Tongue (tissue), 1 donor: ENCODE measurements at regions not wholly inside any gene's neighbourhood (a gene's known extent, or its start where the extent isn't known, plus 50 kb on each side); places are given as distances from the start of the nearest gene placed in this dataset.

Experiments used
- DNase-seq: peaks from one replicate; pipeline ENCODE4 v3.0.0-alpha.2; 2015

GRCh38 chr12:19872621-19873540, 433.6 kb downstream of the AEBP2 start:
- no peak for DNase-seq

DNA sequence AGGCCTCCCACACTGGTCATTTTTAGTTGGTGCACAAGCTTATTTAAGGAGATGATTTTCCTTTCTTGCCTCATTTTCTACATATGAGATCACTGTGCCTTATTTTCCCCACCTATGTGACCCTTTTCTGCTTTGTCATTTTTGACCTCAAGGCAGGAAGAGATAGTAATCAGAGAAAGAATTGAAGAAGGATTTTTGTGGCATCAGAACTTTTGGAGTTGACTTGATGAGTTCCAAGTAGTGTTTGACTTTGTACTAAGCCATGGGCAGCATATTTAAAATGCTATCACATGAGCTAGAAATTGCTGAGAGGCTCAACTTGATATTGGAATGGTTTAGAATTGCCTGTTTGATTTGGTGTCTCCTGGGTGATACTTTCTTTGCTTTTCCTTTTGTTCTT, 440.8 kb downstream of the AEBP2 start:
- DNase-seq, result no peak

DNA sequence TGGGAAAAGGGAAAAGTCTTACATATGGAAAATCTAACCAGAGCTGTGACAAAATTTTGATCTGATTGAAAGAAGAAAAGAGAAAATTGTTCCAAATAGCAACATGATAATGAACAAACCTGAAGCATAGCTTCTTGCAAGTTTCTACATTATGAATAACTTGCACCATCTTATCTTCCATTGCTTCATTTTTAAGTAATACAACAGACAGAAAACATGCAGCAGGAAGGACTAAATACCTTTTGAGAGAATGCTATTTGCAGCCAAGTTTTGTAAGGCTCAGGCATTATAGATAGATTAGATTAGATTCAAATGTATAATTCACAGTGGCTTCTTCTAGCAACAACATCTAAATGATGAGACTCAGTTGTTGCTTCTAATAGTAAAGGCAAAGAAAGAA, 441.4 kb downstream of the AEBP2 start:
- DNase-seq, result no peak

GRCh38 chr12:19882346-19882745, 443.1 kb downstream of the AEBP2 start:
- no peak for DNase-seq

- DNase-seq, result peak; percentile 58
These were observed 444.8 kb downstream of the AEBP2 start for GRCh38 chr12:19884021-19884492.

GRCh38 chr12:19885093-19885812, 446.0 kb downstream of the AEBP2 start:
- peak; percentile 86 for DNase-seq

DNA sequence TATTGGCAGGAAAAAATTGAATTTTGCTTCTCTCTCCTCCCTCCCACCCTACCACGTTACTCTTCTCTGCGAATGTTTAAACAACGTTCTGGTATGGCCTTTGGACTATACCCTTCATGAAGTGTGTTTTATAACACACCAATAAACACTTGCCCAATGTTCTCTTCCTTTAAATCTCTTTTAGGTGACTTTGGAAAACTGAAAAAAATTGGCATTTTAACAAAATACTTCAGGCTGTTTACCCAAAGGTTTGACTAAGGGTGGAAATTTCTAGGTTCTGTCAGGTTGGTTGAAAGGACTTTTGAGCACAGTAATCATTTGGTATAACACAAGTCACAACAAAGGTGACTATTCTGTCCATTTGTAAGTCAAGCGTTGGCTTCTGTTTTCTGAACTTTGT, 446.8 kb downstream of the AEBP2 start:
- DNase-seq, result no peak

- DNase-seq, result no peak
These were observed 447.4 kb downstream of the AEBP2 start for GRCh38 chr12:19886639-19887064.

DNA sequence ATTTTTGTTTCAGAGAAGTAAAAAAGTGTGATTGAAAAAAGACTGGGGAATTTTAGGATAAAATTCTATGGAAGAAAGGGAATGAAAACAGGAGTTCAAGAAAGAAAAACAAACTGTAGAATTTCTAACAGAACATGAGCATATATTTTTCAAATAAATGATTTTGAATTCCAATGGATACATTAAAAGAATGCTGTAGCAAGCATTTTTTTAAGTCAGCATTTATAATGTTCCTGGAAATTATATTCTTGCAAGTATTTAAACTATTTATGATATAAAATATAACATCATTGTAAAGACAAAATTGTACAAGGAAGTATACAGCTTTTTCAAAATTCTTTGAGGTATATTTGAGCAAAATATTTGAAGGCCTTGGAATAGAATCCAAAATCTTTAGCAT, 450.7 kb downstream of the AEBP2 start:
- DNase-seq, result no peak

DNA sequence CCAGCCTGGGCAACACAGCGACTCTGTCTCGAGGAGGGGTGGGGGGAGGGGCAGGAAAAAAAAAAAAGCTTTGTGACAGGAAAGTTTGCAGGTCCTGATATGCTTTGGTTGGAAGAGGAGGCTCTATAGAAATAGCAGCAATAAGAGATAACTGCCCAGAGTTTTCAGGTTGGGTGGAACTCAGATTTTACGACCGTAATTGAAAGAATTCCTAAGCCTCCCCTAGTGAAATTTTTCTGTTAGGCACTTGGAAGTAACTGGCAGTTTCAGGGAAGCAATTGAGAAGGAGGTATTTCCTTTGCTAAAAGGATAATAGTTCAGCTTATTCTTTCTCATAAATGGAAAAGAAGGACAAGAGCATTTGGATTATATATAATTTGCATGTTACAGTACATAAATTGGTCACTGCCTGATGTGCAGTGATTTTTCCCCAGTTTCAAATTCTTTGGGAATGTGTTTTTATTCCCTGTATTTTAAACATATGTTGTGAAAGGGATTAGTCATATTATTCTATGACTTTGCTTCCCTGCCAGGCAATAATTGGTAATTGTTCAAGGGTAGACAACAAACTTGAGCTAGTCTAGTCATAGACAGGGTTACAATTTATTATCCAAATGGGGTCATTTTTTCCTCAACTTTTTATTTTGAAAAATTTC, 452.8 kb downstream of the AEBP2 start:
- no peak for DNase-seq

DNA sequence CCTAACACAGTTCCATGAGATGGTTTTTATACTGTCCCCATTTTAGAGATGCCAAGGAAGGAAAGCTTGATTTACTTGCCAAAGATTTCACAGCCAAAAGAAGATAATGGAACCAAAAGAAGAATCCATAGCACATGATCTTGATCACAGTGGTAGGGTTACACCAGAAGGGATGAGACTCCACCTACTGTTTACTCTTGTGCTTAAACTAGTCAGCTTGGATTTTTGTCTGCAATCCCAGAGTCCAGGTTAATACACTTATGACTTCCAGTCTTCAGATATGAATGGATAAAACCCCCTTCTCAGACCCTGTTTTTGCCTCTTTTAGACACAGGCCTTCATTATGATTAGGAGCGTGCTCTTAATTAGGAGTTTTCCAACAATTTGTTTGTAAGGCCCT, 454.2 kb downstream of the AEBP2 start:
- no peak for DNase-seq

DNA sequence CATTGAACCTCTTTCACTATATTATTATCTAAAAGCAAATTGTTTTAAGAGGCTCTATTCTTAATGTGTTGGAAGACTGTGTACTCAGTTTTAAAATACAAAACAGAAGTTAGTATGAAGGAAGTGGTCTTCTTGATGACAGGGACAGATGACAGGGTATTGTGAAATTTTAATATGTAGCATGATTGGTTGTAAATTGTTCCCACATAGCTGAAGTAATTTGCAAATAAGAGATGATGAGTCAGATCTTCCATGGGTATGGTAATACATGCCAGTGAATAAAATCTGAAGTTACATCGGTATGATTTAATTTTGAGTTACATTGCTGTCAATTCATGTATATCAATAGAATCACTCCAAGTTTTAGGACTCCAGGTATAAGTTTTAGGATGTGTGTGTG, 454.8 kb downstream of the AEBP2 start:
- no peak for DNase-seq

GRCh38 chr12:19894803-19895202, 455.5 kb downstream of the AEBP2 start:
- DNase-seq, result no peak

DNA sequence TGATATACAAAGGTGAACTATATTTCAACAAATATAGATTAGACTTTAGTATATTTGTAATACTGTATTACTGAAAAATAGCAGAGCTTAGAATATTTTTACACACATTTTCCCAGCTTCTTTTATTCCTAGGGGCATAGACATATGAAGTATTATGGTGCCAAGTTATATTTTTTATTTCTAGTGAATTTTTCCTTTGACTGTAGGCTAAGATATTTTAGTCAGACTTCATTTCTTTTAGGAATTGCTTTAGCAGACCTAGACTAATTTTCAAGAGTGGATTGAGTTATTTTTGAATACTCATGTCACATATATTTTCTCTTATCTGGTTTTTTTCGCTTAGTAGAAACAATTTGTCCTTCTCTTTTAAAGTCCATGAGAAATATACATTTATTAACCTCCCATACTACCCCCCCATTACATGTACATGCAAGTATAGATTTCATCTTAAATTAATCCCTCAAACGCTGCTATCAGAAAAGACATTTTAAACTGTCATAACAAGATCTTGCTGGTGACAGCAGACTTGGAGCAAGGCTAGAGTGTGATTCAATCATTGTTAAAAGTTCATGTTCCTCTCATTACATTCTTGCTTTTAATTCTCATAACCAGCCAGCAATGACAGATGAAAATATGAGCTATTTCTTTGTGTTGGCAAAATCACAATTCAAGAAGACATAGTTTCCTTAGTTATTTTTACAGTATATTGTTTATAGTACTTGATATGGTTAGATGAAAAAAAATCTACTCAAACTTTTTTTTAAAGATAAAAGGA, 456.1 kb downstream of the AEBP2 start:
- no peak for DNase-seq

DNA sequence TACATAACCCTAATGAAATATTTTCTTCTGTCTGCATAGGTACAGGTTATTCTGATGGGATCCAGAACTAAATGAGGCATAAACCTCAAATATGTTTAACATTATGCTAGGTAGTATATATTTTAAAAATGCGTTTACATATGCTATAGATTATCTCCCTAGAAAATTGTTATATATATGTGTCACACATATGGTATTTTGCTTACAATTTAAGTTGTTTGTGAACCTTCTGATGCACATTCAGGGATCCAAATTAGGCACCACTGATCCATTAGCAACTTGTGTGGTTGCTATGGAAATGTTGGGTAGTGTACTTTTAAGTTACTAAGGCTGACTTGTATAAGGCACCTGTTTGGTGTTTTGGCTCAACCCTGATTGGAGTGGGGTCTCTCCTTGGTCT, 456.7 kb downstream of the AEBP2 start:
- DNase-seq, result no peak

- no peak for DNase-seq
These were observed 457.2 kb downstream of the AEBP2 start for GRCh38 chr12:19896534-19896933.

- DNase-seq, result no peak
These were observed 458.7 kb downstream of the AEBP2 start for GRCh38 chr12:19897900-19898408.

DNA sequence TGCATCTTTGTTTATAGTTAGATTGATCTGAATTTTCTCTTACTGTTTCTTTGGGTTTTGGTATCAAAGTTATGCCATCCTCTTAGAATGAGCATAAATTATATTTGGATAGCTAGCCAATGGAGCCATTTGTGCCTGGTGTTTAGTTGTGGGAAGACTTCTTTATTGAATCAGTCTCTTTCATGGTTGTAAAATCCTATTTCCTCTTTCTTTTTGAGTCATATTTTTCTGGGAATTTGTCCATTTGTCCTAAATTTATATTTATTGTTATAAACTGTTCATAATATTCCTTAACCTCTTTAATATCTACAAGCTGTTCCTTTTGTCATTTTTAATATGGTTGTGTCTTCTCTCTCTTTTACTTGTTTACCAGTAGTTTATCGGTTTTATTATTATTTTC, 462.5 kb downstream of the AEBP2 start:
- DNase-seq, result no peak

GRCh38 chr12:19904819-19905218, 463.5 kb upstream of the PDE3A start:
- DNase-seq, result no peak

DNA sequence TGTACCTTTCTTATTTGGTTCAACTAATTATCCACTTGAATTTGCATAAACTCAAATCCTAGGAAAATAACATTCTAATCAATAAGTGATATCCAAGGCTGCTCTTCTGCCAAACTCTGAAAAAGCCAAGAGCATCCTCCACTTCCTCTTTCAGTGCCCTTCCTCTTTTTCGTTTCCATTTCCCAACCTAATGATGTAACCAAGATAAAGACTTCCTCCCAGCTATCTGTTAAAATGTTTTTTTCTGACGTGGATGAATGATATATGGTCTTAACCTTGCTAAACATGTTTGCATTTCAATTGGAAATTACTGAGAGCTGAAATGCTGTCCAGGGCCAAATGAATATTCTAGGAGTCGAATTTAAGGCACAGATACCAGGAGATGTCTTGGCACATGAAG, 459.5 kb upstream of the PDE3A start:
- no peak for DNase-seq

- no peak for DNase-seq
These were observed 458.9 kb upstream of the PDE3A start for GRCh38 chr12:19909418-19909817.

- DNase-seq, result no peak
These were observed 457.7 kb upstream of the PDE3A start for GRCh38 chr12:19910681-19911080.
